SK-N-SH (cell line): ENCODE measurements at regions not wholly inside any gene's neighbourhood (a gene's known extent, or its start where the extent isn't known, plus 50 kb on each side); places are given as distances from the start of the nearest gene placed in this dataset.
A peak's percentile ranks its signal among the peaks of the same experiment; 100 is the strongest.

Source experiments
- CTCF ChIA-PET: fragments of 300-600, 350-600 bp; formaldehyde crosslinking; extraction: SDS; loops from one replicate; lab custom pipeline; 2021; lab: Yijun Ruan, JAX
- POLR2A ChIA-PET: fragments of 350-600 bp; sonication (Branson Sonifier 250); formaldehyde crosslinking; extraction: SDS; loops from one replicate; lab custom pipeline; 2020; ENCODE audit warnings: antibody characterized with exemption, inconsistent platforms; lab: Yijun Ruan, JAX
- DNase-seq: peaks from one replicate; pipeline ENCODE4 v3.0.0; 2012
- H2AFZ ChIP-seq: fragments of 200-600 bp; sonication (generic); 2 replicates; pipeline ENCODE4 v1.8.1; 2016; ENCODE audit warnings: antibody characterized with exemption, mild to moderate bottlenecking, low read depth
- H3F3A ChIP-seq: fragments of 200-600 bp; sonication (generic); replicated peaks from 2 replicates; pipeline ENCODE3; 2016; ENCODE audit warnings: antibody characterized with exemption, mild to moderate bottlenecking; ENCODE audit not compliant: insufficient read depth
- H3K27ac ChIP-seq, 2 experiments: fragments of 200-500 bp in 1 of 2; fragments of 200-600 bp in 1 of 2; sonication (Bioruptor generic) in 1 of 2; sonication (generic), shearing (Covaris generic) in 1 of 2; 2 replicates each; pipeline versions ENCODE4 v1.5.1 to v1.6.1; 2014 to 2016; ENCODE audit warnings: low read depth in 2 of 2, inconsistent platforms in 1 of 2, low read length in 1 of 2, mild to moderate bottlenecking in 1 of 2, mixed read lengths in 1 of 2
- H3K27me3 ChIP-seq: fragments of 200-600 bp; sonication (generic), shearing (Covaris generic); 2 replicates; pipeline ENCODE4 v1.6.1; 2016; ENCODE audit warnings: mixed run types; ENCODE audit not compliant: insufficient read depth
- H3K36me3 ChIP-seq, 2 experiments: fragments of 200-500 bp in 1 of 2; fragments of 200-600 bp in 1 of 2; sonication (Bioruptor generic) in 1 of 2; sonication (generic) in 1 of 2; replicated peaks in 1 of 2; 2 replicates each; pipeline versions ENCODE3 to v1.5.1; 2014 to 2016; ENCODE audit warnings: low read length in 1 of 2, mild to moderate bottlenecking in 1 of 2; ENCODE audit not compliant: insufficient read depth in 2 of 2, control insufficient read depth in 1 of 2
- H3K4me1 ChIP-seq, 2 experiments: fragments of 200-500 bp in 1 of 2; fragments of 200-600 bp in 1 of 2; sonication (Bioruptor generic) in 1 of 2; sonication (generic), shearing (Covaris generic) in 1 of 2; 2 replicates each; pipeline versions ENCODE4 v1.5.1 to v1.6.1; 2014 to 2016; ENCODE audit warnings: low read depth in 1 of 2, low read length in 1 of 2, mixed run types in 1 of 2; ENCODE audit not compliant: insufficient read depth in 2 of 2, control insufficient read depth in 1 of 2
- H3K4me2 ChIP-seq: fragments of 200-600 bp; sonication (generic), shearing (Covaris generic); 2 replicates; pipeline ENCODE4 v1.6.1; 2017; ENCODE audit warnings: mixed run types
- H3K4me3 ChIP-seq, 2 experiments: fragments of 200-500 bp in 1 of 2; fragments of 200-600 bp in 1 of 2; sonication (Bioruptor generic) in 1 of 2; sonication (generic), shearing (Covaris generic) in 1 of 2; 2 replicates each; pipeline versions ENCODE4 v1.5.1 to v1.8.1; 2014 to 2016; ENCODE audit warnings: low read depth in 2 of 2, inconsistent platforms in 1 of 2, low read length in 1 of 2, mild to moderate bottlenecking in 1 of 2, mixed read lengths in 1 of 2, moderate library complexity in 1 of 2
- H3K79me2 ChIP-seq: fragments of 200-600 bp; sonication (generic); 2 replicates; pipeline ENCODE4 v1.8.1; 2017; ENCODE audit warnings: mild to moderate bottlenecking; ENCODE audit not compliant: insufficient read depth
- H3K9ac ChIP-seq: fragments of 200-600 bp; sonication (generic); 2 replicates; pipeline ENCODE4 v1.6.1; 2017; ENCODE audit warnings: mixed run types
- H3K9me2 ChIP-seq: fragments of 200-600 bp; sonication (generic); 2 replicates; pipeline ENCODE4 v1.6.1; 2017; ENCODE audit warnings: mixed run types
- H3K9me3 ChIP-seq: fragments of 200-600 bp; sonication (generic); 2 replicates; pipeline ENCODE4 v1.6.1; 2017; ENCODE audit warnings: mixed run types, mild to moderate bottlenecking, moderate library complexity
- H4K20me1 ChIP-seq: fragments of 200-600 bp; sonication (generic); 2 replicates; pipeline ENCODE4 v1.6.1; 2017; ENCODE audit warnings: mild to moderate bottlenecking, mixed run types; ENCODE audit not compliant: insufficient read depth
- EP300 ChIP-seq, 2 experiments: IDR thresholded peaks; 2 replicates each; pipeline versions ENCODE4 v1.4.0 to v1.6.1; 2012; ENCODE audit warnings: borderline replicate concordance in 1 of 2, low read depth in 1 of 2, low read length in 1 of 2
- EZH2phosphoT487 ChIP-seq: fragments of 200-600 bp; sonication (generic); IDR thresholded peaks from 2 replicates; pipeline ENCODE4 v1.6.1; 2017; ENCODE audit warnings: low read depth, mixed run types, mild to moderate bottlenecking, antibody characterized with exemption, moderate library complexity, borderline replicate concordance
- FOSL2 ChIP-seq: IDR thresholded peaks from 2 replicates; pipeline ENCODE4 v1.4.0; 2012; ENCODE audit warnings: low read depth, mild to moderate bottlenecking, moderate library complexity, borderline replicate concordance
- FOXJ3 ChIP-seq: sonication (generic); formaldehyde crosslinking; IDR thresholded peaks from 2 replicates; pipeline ENCODE4 v1.5.1; 2020; ENCODE audit warnings: mild to moderate bottlenecking, missing genetic modification reagents
- FOXM1 ChIP-seq: IDR thresholded peaks from 2 replicates; pipeline ENCODE4 v1.4.0; 2012; ENCODE audit warnings: low read depth, mild to moderate bottlenecking
- JUND ChIP-seq: IDR thresholded peaks from 2 replicates; pipeline ENCODE4 v1.4.0; 2012
- MEF2A ChIP-seq: IDR thresholded peaks from 2 replicates; pipeline ENCODE4 v1.4.0; 2012; ENCODE audit warnings: low read depth, borderline replicate concordance
- NFIC ChIP-seq: IDR thresholded peaks from 2 replicates; pipeline ENCODE4 v1.4.0; 2012; ENCODE audit warnings: borderline replicate concordance
- NRF1 ChIP-seq: IDR thresholded peaks from 2 replicates; pipeline ENCODE4 v1.6.1; 2012; ENCODE audit warnings: low read depth, mild to moderate bottlenecking, low read length
- POLR2AphosphoS5 ChIP-seq: IDR thresholded peaks from 2 replicates; pipeline ENCODE4 v1.6.1; 2012; ENCODE audit warnings: low read depth, low read length
- RCOR1 ChIP-seq: fragments of 150-350 bp; IDR thresholded peaks from 2 replicates; pipeline ENCODE4 v1.6.1; 2017; ENCODE audit warnings: antibody characterized with exemption, low read length
- RFX5 ChIP-seq: IDR thresholded peaks from 2 replicates; pipeline ENCODE4 v1.6.1; 2012; ENCODE audit warnings: mild to moderate bottlenecking, improper control_type of control experiment, low read length
- RXRA ChIP-seq: IDR thresholded peaks from 2 replicates; pipeline ENCODE4 v1.4.0; 2012; ENCODE audit warnings: low read depth, mild to moderate bottlenecking, borderline replicate concordance
- SIN3A ChIP-seq: IDR thresholded peaks from 2 replicates; pipeline ENCODE4 v1.6.1; 2012; ENCODE audit warnings: low read depth, mild to moderate bottlenecking, low read length, moderate library complexity, borderline replicate concordance
- SMC3 ChIP-seq: IDR thresholded peaks from 2 replicates; pipeline ENCODE4 v1.6.1; 2012; ENCODE audit warnings: low read depth, low read length, improper control_type of control experiment
- TCF12 ChIP-seq: IDR thresholded peaks from 2 replicates; pipeline ENCODE4 v1.4.0; 2012
- TEAD4 ChIP-seq: IDR thresholded peaks from 2 replicates; pipeline ENCODE4 v1.4.0; 2012; ENCODE audit warnings: mild to moderate bottlenecking, borderline replicate concordance; ENCODE audit not compliant: insufficient read depth
- WGBS: methylation state at CpG from one replicate; pipeline ENCODE4 v1.1.6; 2017; ENCODE audit warnings: low lambda C conversion rate; 5-methylcytosine and 5-hydroxymethylcytosine counted together
- TF ChIP-seq, protein P1 (sequence below): IDR thresholded peaks from 2 replicates; pipeline ENCODE4 v1.4.0; 2012; ENCODE audit warnings: low read depth
- TF ChIP-seq, protein P2 (sequence below): IDR thresholded peaks from 2 replicates; pipeline ENCODE4 v1.4.0; 2012; ENCODE audit warnings: low read depth, borderline replicate concordance
- TF ChIP-seq, protein P3 (sequence below): fragments of 150-350 bp; IDR thresholded peaks from 2 replicates; pipeline ENCODE4 v1.6.1; 2016; ENCODE audit warnings: mild to moderate bottlenecking, low read depth, low read length
- TF ChIP-seq, protein P4 (sequence below): IDR thresholded peaks from 2 replicates; pipeline ENCODE4; 2012

DNA sequence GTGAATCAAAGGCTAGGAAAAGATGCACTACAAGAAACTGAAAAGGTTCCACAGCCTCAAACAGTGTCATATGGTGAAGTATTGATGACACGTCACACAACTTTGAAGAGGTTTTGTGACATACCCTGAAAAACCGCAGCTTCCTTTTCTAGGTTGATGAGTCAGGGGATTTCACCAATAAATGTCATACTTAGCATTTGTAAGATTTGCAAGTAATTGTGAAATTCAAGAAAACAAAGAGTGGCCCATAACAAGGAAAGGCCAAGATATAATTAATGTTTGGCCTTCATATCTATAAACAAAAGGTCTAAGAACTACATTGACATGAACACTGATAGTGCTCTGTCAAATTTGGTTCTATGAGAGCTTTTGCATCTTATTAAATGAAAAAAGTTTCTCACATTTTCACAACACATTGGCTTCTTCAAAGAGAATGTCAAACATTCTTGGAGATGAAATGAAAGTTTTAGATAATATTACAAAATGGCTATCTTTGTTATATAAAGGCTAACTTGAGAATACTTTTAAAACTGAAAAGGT, 62.0 kb upstream of the NAMPT start:
- 24% methylated on average over 2 of the region's 2 CpGs for WGBS
- no peaks in the 10 kb centered on the region for H3K9me2 ChIP-seq
- no peak overlapping the region for H3K4me3 ChIP-seq
- CTCF ChIA-PET = no interaction called here
- H3K79me2 ChIP-seq = no peaks in the 10 kb centered on the region
- POLR2A ChIA-PET = no interaction called here
- H3K4me1 ChIP-seq = peaks cover 0 to 19% of the 10 kb centered on the region in 2 experiments; a peak in 2 of 4 replicates
- TF ChIP-seq, protein P1, sequence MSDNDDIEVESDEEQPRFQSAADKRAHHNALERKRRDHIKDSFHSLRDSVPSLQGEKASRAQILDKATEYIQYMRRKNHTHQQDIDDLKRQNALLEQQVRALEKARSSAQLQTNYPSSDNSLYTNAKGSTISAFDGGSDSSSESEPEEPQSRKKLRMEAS = peak; percentile 55; the same call in 1 of the 2 replicates
- TF ChIP-seq TEAD4 (peak; percentile 90), FOSL2 (peak; percentile 95), RFX5 (no peak), RCOR1 (no peak), TCF12 (peak; percentile 93), MEF2A (peak; percentile 61; the same call in 1 of the 2 replicates), EZH2phosphoT487 (no peak), EP300 (IDR thresholded peaks at IDR 0.05; ENCODE audit: borderline replicate concordance in 1 of 2, low read depth in 1 of 2, low read length in 1 of 2) (peak; percentile 40 to 86; a peak in 1 of 4 replicates), SMC3 (0 out of 2 replicates have a peak, but pooled peaks have one; percentile 6), NFIC (peak; percentile 67; the same call in 1 of the 2 replicates), POLR2AphosphoS5 (peak; percentile 82; the same call in 1 of the 2 replicates), RXRA (peak; percentile 59; the same call in 1 of the 2 replicates), FOXJ3 (CRISPR knock-in tag) (no peak), NRF1 (no peak), SIN3A (0 out of 2 replicates have a peak, but pooled peaks have one; percentile 52), JUND (peak; percentile 97), FOXM1 (no peak)
- TF ChIP-seq, protein P2, sequence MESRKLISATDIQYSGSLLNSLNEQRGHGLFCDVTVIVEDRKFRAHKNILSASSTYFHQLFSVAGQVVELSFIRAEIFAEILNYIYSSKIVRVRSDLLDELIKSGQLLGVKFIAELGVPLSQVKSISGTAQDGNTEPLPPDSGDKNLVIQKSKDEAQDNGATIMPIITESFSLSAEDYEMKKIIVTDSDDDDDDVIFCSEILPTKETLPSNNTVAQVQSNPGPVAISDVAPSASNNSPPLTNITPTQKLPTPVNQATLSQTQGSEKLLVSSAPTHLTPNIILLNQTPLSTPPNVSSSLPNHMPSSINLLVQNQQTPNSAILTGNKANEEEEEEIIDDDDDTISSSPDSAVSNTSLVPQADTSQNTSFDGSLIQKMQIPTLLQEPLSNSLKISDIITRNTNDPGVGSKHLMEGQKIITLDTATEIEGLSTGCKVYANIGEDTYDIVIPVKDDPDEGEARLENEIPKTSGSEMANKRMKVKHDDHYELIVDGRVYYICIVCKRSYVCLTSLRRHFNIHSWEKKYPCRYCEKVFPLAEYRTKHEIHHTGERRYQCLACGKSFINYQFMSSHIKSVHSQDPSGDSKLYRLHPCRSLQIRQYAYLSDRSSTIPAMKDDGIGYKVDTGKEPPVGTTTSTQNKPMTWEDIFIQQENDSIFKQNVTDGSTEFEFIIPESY = peak; percentile 33; the same call in 1 of the 2 replicates
- TF ChIP-seq, protein P3, sequence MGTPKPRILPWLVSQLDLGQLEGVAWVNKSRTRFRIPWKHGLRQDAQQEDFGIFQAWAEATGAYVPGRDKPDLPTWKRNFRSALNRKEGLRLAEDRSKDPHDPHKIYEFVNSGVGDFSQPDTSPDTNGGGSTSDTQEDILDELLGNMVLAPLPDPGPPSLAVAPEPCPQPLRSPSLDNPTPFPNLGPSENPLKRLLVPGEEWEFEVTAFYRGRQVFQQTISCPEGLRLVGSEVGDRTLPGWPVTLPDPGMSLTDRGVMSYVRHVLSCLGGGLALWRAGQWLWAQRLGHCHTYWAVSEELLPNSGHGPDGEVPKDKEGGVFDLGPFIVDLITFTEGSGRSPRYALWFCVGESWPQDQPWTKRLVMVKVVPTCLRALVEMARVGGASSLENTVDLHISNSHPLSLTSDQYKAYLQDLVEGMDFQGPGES = no peak
- TF ChIP-seq, protein P4, sequence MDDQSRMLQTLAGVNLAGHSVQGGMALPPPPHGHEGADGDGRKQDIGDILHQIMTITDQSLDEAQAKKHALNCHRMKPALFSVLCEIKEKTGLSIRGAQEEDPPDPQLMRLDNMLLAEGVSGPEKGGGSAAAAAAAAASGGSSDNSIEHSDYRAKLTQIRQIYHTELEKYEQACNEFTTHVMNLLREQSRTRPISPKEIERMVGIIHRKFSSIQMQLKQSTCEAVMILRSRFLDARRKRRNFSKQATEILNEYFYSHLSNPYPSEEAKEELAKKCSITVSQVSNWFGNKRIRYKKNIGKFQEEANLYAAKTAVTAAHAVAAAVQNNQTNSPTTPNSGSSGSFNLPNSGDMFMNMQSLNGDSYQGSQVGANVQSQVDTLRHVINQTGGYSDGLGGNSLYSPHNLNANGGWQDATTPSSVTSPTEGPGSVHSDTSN = peak; percentile 96
- no peaks in the 10 kb centered on the region for H4K20me1 ChIP-seq
- H3K9me3 ChIP-seq = peaks cover 16% of the 10 kb centered on the region
- peak overlapping the region in 1 of 2 experiments; percentile 40; a peak in 2 of 4 replicates for H3K27ac ChIP-seq
- H3K36me3 ChIP-seq = no peaks in the 10 kb centered on the region
- peaks cover 4% of the 10 kb centered on the region for H3F3A ChIP-seq
- no peak overlapping the region for H2AFZ ChIP-seq
- DNase-seq = no peak
- no peaks in the 10 kb centered on the region for H3K27me3 ChIP-seq
- no peak overlapping the region for H3K9ac ChIP-seq
- H3K4me2 ChIP-seq = peak overlapping the region; percentile 41; the same call in 1 of the 2 replicates
